Amniotic stem cell (primary cell): ENCODE measurements at regions not wholly inside any gene's neighbourhood (a gene's known extent, or its start where the extent isn't known, plus 50 kb on each side); places are given as distances from the start of the nearest gene placed in this dataset.

Experiments used
- DNase-seq: peaks from one replicate; lab custom pipeline; 2025; lab: John Stamatoyannopoulos, UW

GRCh38 chr9:107615321-107615720, 125.8 kb upstream of the KLF4 start:
- no peak for DNase-seq

DNA sequence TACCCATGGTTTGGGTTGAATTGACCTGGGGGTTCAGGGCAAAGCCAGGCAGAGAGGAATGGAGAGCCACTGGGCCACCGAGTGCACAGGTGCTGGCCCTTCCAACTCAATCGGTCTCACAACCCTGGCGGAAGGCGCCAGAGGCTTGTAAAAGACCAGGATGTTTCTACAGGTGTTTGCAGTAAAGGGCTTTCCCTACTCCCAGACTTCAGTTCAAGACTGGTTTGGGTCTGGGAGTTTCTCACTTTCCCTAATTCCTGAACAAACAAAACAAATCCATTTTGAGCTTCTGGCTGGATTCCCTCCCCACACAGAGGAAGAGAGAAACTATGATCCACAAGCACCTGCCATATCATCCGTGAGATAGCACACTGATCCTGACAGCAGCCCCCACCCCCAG, 125.2 kb upstream of the KLF4 start:
- DNase-seq = no peak

- no peak for DNase-seq
These were observed 123.8 kb upstream of the KLF4 start for GRCh38 chr9:107613321-107613720.

GRCh38 chr9:107612136-107612535, 122.6 kb upstream of the KLF4 start:
- DNase-seq = no peak

DNA sequence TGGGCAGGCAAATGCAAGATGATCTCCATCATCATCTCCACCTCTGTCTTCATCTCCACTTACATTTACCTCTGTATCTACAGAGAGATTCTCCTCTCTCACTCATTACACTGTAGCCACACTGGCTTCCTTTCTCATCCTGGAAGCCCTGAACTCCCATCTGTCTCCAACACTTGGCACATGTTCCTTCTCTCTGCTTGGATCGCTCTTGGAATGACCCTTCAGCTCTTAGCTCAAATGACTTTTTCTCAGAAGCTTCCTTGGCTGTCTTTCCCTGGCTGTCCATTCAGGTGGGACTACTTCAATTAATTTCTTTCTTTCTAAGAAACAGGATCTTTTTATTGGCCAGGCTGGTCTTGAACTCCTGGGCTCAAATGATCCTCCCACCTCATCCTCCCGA, 120.0 kb upstream of the KLF4 start:
- no peak for DNase-seq

DNA sequence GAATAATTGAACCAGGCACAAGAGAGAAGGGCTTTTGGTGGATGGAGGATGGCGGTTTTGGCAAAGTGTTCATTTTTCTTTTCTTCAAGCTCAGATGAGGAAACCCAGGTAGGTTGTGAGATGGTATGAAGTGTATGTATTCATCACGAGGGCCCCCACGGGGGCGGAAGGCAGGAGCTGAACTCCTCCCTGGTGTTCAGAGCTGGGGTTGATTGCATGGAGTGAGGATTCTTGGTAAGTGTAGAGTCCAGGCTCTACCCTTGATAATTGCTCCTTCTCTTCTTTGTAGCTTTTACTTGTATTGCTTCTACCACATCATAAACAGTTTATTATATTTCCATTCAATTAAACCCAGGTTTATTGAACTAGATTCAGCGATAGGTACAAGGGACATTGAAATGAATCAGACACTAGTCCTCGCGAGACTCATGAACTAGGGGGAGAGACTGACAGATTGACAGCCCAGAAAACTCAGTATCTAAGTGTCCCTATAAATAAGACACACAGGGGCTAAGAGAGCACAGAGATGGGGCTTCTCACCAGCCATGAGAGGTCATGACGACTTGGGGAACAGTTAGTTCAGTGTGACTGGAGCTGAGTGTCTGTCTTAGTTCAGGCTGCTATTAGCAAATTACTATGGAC, 116.7 kb upstream of the KLF4 start:
- no peak for DNase-seq

GRCh38 chr9:107605041-107605440, 115.5 kb upstream of the KLF4 start:
- DNase-seq = no peak

DNA sequence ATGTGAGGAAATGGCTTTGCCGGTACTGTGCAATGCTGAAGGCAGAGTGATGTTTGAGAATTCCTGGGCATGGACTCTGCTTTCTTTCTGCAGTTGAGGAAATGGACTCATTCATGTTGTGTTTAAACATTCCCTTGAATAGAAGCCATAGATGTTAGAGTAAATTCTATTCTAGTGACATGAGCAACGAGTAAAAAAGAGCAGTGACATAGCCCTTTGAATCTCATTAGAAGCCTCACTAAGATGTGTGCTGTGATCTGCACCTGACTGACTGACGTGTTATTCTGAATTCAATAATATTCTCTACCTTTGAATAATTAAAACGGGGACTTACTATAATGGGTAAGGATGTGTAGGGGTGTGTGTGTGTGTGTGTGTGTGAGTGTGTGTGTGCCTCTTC, 113.7 kb upstream of the KLF4 start:
- DNase-seq = no peak

GRCh38 chr9:107600060-107600573, 110.5 kb upstream of the KLF4 start:
- no peak for DNase-seq

GRCh38 chr9:107597743-107598217, 108.2 kb upstream of the KLF4 start:
- DNase-seq = no peak

GRCh38 chr9:107594908-107595530, 105.5 kb upstream of the KLF4 start:
- DNase-seq = no peak

- no peak for DNase-seq
These were observed 103.8 kb upstream of the KLF4 start for GRCh38 chr9:107593224-107593870.

DNA sequence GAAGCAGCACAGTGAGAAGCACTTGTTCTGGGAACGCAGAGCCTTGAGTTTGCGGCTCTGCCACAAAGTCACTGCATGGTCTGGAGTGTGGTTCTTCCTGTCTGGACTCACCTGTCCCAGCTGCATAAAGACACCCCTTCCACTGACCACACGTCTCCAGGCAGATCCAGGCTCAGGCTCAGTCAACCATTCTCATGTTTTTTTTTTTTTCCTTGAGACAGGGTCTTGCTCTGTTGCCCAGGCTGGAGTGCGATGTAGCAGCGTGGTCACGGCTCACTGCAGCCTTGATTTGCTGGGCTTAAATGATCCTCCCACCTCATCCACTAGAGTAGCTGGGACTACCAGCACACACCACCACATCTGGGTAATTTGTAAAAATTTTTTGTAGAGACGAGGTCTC, 102.9 kb upstream of the KLF4 start:
- no peak for DNase-seq

- no peak for DNase-seq
These were observed 102.2 kb upstream of the KLF4 start for GRCh38 chr9:107591781-107592180.

- no peak for DNase-seq
These were observed 98.8 kb upstream of the KLF4 start for GRCh38 chr9:107588393-107588792.

- no peak for DNase-seq
These were observed 97.8 kb upstream of the KLF4 start for GRCh38 chr9:107587191-107587963.

GRCh38 chr9:107586493-107586892, 96.9 kb upstream of the KLF4 start:
- DNase-seq = no peak

DNA sequence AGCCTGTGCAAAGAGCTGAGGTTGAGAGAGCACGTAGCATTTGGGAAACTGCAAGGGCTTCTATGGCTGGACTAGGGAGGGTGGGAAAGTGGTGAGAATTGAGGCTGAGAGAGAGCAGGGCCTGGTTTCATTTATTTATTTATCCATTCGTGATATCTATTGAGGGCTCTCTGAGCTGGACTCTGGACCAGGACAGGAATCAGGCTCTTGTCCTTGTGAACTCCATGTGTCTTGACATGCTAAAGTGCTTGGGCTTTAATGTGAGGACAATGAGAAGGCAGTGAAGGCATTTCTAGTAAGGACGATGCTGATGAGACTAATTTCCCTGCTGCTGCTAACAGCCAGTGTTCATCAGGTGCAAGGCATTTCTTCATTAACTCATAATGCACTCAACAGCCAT, 95.9 kb upstream of the KLF4 start:
- DNase-seq = no peak

DNA sequence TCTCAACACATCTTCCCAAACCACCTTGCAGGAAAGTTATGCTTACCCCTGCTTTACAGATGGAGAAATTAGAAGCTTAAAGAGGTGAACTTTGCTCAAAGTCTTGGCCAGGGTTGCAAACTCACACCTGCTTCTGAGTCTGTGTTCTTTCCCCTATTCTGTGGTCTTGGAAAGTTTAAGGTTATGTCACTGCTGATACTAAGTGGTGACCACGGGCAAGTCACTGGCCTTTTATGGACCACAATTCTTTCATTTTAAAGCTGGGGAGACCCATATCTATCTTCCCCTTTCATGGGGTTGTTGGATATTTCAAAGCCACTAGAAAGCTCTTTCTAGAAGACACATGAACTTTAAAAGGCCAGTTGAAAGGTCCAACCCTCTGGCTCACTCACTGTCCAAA, 95.4 kb upstream of the KLF4 start:
- no peak for DNase-seq

- no peak for DNase-seq
These were observed 94.6 kb upstream of the KLF4 start for GRCh38 chr9:107584186-107584585.

DNA sequence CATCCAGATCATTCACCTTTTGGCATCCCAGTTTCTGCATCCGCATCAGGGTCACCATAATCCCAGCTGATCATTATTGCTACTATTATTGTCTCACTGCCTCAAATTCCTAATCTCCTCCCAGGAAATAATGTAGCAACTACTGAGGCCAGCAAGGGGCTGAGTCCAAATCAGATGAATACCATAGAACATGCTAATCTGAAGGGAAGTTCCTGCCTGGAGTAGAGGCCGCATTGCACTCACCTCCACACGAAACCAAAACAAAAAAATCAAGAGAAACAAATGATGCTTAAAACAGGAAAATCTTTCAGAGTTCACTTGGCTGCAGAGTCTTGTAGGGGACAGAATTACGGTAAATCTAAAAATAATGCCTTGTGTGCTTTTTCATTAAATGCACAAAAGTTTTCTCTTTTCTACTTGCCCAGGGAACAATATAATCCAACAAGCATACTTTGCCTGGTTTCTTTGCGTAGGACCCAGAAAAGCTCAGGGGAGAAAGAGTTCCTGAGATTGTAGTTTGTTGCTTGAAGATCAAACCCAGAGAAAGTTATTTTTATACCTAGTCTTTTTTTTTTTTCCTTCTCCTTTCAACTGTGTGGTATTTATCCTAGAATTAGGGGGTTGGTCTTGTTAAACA, 87.7 kb upstream of the KLF4 start:
- DNase-seq = no peak

DNA sequence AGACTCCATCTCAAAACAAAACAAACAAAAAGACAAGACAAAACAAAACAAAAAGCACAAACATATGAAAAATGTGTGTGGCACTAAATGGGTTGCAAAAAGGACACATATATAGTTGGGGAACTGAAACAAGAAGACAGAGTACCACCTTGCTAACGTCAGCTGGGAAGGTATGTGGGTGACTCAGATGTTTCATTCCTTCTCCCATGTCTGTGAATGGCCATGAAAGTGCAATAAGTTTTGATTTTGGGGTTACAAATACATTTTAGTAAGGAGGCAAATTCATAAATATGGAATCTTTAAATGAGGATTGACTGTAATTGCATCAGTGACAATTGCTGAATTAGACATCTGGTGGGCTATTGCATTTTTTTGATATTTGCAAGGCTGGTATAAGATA, 81.6 kb upstream of the KLF4 start:
- DNase-seq = no peak
